HEK293T (cell line): ENCODE measurements at regions not wholly inside any gene's neighbourhood (a gene's known extent, or its start where the extent isn't known, plus 50 kb on each side); places are given as distances from the start of the nearest gene placed in this dataset.

Experiments used
- ELF4 ChIP-seq: fragments of 450-650 bp; IDR thresholded peaks from 2 replicates; pipeline ENCODE4 v1.6.1; 2017; ENCODE audit warnings: antibody characterized with exemption
- FOXA1 ChIP-seq: fragments of 450-650 bp; IDR thresholded peaks from 2 replicates; pipeline ENCODE4 v1.6.1; 2016; ENCODE audit warnings: mild to moderate bottlenecking
- FOXM1 ChIP-seq: fragments of 450-650 bp; IDR thresholded peaks from 2 replicates; pipeline ENCODE4 v1.6.1; 2017; ENCODE audit warnings: mild to moderate bottlenecking, borderline replicate concordance
- HDGF ChIP-seq: fragments of 450-650 bp; IDR thresholded peaks from 2 replicates; pipeline ENCODE4 v1.6.1; 2017; ENCODE audit warnings: antibody characterized with exemption, borderline replicate concordance
- NFRKB ChIP-seq: fragments of 450-650 bp; IDR thresholded peaks from 2 replicates; pipeline ENCODE4 v1.6.1; 2016; ENCODE audit warnings: mild to moderate bottlenecking, moderate library complexity
- PKNOX1 ChIP-seq: fragments of 450-650 bp; IDR thresholded peaks from 2 replicates; pipeline ENCODE4 v1.6.1; 2016
- ZNF384 ChIP-seq: fragments of 450-650 bp; IDR thresholded peaks from 2 replicates; pipeline ENCODE4 v1.6.1; 2016

- TF ChIP-seq FOXA1, result no peak
- TF ChIP-seq FOXM1, result no peak
- no peak for TF ChIP-seq ZNF384
- TF ChIP-seq ELF4, result no peak
- TF ChIP-seq NFRKB, result no peak
- no peak for TF ChIP-seq PKNOX1
- TF ChIP-seq HDGF, result no peak
Observed at GRCh38 chr4:19945501-19945900, 306.2 kb upstream of the SLIT2 start.
